ENCODE measurements at regions not wholly inside any gene's neighbourhood (a gene's known extent, or its start where the extent isn't known, plus 50 kb on each side); places are given as distances from the start of the nearest gene placed in this dataset.
"Not testable (repeated sequence)": the region's sequence is repeated elsewhere in the genome, so short reads cannot be mapped to it uniquely, and the experiment has no call there.

DNA sequence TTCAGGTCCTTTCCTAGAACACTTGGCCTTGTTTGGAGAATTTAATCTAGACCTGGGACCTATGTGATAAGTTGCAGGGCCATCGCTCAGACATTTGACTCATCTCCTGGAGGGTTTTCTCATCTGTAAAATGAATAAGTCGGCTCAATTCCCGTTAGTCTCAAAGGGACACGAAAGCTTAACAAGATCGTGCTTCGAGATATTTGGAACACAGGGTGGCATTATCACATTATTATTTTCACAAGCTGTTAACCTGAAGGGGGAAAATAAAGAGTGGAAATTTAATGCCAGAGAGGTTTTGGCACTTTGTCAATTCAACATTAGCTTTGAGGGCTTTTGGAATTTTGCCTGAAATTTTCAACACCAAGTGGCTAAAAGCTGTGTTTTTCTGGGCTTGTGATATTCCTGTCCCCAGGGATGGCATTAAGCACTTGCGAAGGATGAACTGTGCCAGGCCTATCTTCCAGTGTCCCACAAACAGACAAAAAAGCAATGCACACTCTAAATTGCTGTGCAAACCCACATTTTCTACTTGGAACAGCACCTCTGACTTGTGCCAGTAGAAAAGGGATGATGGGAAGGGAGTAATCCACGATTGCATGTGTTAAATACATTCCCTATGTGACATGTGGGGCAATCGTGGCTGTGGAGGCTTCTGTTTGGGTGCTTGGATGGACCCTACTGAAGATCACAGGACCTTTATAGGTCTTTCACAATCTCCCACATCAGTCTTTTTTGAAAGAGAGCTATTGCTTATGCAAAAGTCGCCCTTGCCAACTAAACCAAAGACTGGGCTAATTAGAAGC lies 478.7 kb downstream of the MFSD1 start:
- DNase-seq, result no peak

DNA sequence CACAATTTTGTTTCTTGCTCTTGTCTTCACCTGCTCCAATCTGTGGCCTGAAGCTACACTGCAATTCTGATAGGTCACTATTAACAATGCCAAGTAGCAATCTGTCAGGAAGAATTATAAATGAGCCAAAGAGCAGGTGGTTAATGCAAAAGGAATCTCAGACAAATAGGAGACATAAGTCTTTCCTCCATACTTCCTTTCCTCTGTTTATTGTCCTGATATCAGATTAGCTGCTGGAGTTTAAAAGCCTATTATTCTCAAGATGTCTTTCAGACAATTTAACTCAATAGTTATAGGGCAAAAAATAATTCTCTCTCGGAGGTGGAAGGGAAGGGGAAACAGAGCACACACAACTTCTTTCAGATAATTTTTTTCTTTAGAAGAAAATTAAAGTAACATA lies 491.6 kb downstream of the MFSD1 start:
- DNase-seq, result no peak

DNA sequence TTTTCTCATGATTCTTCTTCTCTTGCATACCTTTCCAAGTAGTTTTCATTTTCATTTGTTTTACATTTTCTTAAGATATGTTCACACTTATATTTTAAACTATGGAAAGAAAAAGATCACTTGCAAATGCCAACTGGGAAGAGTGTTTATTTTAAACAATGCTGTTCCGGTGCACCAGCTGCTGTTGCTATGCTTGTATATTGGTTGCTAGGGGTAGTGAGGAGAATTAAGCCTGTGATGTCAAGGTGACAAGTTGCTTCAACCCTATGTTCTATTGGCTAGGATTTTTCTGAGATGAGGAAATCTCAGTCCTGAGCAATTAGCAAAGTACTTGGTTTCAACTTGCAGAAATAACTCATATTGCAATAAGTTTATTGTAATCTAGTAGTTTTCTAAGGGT lies 500.1 kb downstream of the MFSD1 start:
- DNase-seq, result no peak

DNA sequence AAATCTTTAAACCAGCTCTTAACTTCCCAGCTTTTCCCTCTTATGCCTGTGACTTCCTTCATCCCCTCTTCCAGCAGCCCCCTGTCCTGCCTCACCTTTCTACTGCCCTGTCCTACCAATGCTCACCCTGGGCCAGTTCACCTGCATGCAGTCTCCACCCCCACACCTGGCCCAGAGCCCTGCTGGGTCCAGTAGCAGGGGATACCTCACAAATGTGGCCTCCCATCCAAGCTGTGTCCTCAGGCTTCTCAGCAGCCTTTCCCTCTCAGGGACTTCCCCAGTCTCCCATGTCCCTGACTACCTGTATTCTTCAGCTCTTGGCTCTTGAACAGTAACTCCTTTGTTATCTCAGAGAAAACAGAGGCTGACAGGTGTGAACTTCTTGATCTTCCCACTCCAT lies 503.2 kb downstream of the MFSD1 start:
- DNase-seq, result no peak

DNA sequence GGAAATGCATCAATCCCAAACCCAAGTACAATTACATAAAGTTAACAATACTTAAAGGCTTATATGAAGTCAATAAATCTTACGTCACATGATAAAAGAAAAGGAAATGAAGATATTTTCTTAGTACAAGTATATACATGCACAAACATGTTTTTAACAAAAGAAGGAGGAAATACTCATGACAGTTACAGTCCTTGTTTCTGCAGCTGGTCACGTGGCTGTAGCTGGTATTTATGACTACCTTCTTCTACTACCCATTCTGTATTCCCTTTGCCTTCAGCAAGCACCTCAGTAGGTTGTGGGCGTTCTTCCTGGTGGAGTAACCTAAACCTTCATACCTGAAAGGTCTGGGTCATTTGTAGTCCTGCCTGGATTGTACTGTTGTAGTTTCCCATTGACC lies 514.9 kb downstream of the MFSD1 start:
- DNase-seq, result not testable (repeated sequence)

DNA sequence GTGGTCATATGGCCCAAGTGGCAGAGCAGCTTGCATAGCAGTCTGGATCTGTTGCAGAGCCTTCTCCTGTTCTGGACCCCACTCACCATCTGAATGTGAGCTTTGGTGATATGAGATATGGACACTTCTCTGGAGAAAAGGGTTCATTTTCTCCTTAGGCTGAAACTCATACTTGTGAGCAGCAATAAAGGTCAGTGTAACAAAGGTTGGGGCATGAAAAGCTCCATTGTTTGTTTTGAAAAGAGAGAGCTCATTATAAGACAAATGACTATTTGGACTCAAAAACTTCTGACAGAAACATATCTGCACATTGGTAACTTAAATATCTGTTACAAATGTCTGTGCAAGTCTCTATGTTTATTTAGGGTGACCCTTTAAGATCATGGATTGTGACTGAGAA lies 517.3 kb downstream of the MFSD1 start:
- no peak for DNase-seq

DNA sequence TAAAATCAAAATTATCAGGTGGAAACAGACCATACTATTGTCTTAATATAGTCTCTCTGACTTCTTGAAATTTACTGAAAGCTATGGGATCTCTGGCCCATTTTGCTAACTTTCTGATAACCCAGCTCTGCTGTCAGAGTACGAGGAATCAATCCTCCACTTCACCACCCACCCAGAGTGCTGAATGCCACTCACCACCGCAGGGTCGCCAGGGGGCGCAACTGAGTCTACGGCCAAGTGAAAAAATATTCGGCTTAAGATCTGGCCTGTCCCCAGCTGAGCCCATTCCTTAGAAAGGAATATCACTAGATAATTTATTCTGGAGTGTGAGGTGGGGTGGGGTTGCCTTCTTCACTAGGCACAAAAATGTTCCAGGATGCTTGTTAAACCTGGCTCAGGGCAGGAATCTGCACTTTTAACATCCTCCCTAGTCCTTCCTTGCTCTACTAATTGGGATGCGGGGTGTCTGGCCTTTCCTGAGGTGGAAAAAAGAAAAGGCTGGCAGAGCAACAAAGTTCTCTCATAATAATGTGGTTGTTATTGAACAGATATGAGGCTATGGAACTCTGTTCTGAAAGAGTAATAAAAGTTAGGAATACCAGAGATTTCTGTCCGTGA lies 520.6 kb downstream of the MFSD1 start:
- DNase-seq, result no peak

DNA sequence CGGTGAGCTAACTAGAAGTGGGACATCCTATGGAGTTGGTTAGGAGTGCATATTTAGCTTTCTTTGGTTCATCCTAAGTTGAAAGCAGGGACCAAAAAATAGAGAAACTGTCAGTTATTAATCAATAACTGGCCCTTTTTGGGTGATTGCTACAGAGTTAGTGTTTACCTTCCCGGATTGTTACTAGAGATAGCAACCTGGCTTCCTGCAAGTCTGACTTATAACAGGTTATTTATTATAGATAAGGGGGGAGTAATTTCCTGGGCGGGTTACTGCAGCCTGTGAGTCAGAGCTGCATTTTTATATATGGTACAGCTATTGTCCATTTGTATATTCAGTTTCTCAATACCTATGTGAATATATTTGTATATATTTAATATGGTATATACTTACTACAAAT lies 522.0 kb downstream of the MFSD1 start:
- DNase-seq, result no peak

DNA sequence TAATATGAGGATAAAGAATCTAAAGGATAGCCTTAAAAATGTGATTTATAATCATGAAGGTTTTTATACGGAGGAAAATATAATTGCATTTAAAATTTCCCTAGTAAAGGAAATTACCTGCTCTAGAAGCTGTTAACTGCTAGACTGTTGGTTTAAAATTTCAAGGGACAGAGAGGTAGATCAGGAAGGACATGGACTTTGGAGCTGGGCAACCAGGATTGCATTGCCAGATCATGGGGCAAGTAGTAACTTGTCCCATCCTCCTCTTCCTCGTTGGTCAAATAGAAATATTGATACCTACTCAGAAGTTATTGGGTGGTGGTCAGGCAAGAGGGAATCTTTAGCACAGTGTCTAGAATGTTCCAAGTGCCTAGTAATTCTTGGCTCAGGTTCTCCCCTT lies 525.1 kb downstream of the MFSD1 start:
- no peak for DNase-seq

DNA sequence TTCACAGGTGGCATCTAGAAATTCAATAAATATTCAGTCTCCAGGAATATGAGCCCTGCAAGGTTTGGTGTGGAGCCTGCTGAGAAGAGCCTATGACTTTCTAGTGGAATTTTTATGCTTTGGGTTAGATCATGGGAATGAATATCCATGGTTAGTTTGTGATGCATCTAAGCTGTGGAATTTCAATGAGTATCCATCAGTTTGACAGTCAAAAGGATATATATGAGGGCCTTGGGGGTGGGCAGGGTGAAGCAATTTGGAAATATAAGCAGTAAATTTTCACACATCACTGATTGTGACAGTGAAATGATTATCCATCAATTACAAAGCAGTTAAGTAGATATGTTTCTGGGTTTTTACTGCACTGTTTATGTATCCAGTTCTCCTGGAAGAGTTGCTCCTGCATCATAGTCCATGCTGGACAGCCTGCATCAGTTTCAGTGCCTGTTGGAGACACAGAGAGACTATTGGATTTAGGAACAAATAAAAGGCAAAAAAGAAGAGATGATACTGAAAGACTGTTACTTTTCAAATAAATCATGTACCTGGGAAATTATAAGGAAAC lies 530.8 kb downstream of the MFSD1 start:
- DNase-seq, result no peak

DNA sequence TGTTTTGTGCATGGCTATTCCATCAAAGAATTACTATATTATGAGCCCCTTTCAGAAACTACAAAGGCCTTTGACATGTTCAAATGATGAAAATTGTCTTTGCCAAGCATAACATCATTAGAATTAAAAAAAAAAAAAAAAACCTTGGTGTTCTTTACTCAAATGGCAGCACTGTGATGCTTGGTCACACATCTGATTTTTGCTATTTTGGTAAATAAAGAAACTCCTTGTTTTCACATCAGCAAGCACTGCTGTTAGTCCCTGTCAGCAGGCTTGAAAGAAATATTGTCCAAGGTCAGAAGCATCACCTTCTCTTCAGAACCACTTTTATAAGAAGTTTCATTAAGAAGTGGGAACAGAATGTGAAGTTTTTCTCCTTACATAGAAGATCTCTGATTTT lies 537.3 kb downstream of the MFSD1 start:
- DNase-seq, result no peak

DNA sequence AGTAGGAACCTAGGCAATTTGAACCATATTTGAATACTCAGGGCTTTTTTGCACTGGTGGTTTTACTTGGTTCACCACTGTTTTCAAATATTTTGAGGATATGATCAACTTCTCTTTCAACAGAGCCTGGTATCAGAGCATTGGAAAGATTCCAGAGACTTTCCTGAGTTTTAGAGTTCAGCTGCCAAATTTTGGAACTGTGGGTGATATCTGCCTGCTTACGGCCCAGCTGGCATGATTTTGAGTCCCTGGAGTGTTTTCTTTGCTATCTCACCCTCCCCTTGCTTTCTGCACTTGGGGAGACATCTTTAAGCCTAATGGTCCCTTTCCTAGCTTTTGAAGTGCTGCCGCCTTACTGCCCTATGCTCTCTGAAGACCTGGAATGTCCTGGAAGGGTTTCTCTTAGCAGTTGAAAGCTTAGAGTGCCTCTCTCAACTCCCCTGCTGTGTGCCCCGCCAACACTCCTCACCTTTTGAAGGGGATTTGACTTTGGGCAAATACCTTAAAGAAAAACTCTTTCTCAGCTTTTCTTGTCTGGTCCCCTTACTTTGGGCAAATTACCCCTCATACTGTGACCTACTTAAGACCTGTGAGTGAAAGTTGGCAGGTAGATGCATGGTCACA lies 539.1 kb downstream of the MFSD1 start:
- no peak for DNase-seq

DNA sequence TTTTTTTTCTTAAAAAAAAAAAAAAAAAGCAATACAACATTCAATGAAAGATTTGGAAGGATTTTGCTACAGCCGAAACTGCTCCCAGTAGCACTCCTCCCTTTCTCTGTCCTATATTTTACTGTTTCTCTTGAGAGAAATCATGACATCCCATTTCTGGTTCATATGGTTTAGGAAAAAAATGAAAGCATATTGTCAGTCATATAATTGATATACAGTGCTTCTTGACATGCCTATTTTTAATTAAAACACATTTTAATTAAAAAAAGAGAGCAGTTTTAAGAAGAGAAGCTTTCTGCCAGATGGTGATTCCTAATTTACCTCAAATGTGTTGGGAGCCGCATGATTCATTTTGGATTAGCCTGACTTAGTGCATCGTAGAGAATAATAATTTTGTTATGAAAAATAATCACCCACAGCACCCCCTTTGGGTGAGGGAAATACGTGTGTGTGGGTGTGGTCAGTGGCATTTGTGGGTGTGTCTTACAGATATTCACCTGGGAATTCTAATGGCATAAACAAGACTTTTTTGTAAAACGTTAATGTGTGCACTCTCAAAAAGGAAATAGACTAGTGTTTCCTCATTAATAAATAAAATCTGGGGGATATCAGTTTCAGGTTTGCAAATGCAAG lies 544.5 kb downstream of the MFSD1 start:
- DNase-seq, result no peak

DNA sequence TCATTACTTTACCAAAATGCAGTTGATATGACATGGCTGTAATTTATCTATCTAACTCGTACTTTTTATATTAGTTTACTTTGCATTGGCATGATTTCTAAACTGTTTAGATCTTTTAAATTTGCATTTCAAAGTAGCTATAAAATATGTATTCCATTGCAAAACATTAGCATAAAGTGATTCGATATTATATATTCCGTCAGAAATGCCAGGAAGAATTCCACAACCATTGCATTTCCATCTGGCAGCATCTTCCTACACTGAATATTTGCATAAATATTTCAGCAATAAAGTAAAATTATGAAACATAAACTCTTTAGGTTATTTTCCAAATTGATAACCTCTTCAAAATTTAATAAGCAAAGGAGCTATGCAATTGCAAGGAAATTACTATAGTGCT lies 546.6 kb downstream of the MFSD1 start:
- DNase-seq, result no peak

DNA sequence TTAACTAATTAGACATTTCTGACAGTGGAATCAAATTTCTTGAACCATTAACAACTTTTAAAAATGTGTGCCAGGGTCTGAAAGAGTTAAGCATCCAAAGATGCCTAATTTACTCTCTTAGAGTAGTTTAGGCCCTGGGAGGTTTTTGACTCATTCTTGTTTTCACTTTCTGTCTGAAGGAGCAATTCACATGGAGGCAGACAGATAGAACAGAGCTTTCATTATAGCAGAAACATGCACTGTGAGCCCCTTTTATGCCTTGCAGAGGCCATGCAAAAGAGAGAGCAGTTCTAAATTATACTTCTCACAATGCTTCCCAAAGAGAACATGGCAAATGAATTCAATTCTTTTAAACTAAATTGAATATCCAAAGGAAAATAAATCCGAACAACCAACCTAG lies 554.8 kb downstream of the MFSD1 start:
- no peak for DNase-seq

DNA sequence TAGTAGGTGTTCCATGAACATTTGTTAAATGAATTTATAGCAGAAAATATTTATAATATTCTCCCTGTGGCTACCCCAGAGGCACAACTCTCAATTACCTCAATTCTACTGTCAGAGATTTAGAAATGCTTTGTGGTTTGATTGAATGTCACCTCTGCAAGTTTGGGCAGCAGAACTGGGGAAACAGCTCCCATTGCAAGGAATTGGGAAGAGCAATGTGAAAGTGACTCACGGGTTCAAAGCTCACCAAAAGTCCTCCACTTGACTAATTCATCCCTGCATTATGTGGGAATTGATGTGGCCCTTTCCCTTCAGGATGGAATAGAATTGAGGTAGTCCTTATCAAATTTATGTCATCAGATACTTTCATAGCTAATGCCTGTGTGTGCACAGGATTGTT lies 562.7 kb downstream of the MFSD1 start:
- DNase-seq, result no peak

DNA sequence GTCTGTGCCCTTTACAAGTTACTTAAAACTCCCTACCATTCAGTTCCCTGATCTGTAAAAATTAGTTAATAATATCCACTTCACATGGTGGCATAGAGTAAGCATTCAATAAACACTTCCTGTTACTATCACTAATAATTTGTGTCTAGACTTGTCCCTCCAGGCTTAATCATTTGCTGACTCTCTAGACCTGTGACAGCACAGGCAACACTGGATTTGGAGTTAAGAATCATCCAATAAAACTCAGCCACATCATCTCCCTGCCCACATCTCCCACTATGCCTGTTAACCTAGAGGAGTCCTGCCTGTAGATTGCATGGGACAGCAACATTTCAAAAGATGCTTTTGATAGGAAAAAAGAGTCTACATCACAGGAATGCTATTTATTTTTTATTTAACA lies 564.6 kb downstream of the MFSD1 start:
- no peak for DNase-seq

DNA sequence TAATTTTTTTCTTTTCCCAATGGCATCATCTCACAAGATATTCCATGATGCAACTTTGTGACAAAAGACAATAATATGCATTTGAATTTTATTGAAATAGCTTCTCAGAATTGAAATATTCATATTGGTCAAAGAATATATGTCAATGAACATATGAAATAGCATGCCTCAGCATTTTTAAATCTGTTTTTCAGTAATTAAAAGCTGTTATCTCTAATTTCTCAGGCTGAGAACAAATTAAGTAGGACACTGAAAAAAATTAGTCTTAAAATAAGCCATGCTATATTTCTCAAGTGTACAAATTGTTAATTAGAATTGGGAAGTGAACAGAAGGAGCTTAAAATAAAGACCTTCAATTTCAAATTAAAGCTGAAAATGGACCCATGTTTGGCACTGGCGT lies 570.1 kb downstream of the MFSD1 start:
- DNase-seq, result no peak

DNA sequence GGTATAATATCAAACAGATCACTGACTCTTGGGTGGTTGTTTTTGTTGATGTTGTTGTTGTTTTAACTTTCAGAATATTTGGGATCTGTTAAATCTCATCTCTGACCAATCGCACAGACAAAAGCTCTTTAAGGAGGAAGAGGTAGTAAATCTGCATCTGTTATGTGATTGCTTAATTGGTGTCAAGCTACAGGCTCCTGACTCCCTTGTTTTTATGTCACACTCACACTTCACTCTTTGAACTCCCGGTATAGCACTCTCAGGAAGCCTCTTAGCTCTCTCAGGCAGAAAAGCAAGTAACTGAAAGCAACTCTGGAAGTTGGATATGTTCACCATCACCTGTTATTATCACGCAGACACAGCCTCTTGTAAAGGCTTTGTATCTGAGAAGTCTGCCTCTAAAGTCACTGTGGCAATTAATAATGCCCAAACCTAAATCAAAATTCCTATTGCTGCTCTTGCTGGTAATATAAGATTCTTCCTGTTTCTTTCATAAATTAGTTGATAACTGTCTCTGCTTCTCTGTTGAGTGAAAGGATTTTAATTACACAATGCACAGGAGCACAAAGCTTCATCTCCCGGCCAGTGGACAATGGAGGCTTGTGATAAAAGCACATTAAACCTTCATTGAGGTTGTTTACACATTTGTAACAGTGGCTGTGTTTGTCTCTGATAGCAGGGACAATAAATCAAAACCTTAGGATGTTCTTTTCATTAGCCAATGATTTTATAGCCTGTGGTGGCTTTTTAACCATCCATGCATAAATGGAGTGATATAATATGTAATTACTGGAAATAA lies 576.7 kb downstream of the MFSD1 start:
- no peak for DNase-seq

DNA sequence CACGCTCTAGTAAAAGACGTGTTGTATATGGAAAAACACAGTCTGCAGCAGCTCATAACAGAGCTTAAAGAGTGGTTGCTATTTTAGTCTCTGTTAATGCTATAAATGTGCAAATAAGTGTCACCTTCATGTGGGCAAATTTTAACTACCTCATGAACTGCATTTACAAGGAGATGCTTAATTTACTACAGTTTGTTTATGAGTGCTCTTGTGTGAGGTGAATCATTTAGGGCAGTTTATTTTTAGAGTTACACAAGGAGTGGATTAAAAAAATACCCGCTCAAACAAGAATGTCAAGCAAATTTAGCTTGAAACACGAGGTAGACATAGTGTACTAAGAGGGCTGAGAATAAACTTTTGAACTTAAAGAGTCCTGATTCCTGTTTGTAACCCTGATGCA lies 579.0 kb downstream of the MFSD1 start:
- DNase-seq, result no peak

DNA sequence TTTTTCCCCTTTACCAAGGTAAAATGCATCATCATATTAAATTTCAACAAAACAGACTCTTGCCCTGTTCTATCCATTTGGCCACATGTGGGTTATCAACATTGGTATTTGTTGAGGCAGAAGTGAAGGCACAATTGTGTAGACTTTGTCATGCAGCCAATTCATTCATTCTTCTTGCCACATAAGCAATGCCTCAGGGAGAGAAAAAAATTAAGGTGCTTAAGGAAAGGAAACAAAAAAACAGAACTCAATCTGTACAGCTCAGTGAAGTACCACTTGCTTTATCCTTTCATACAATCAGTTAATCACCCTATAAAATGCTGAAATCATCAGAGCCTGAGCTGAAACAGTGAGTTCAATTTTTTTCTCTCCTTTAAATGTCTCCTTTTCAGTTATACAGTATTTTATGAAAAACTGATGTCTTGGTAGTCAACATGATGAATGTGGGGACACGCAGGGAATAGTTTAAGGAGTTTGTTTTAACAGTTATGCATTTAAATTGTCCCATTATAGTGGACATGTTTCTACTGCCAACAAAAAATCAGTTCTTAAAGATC lies 588.9 kb downstream of the MFSD1 start:
- no peak for DNase-seq

DNA sequence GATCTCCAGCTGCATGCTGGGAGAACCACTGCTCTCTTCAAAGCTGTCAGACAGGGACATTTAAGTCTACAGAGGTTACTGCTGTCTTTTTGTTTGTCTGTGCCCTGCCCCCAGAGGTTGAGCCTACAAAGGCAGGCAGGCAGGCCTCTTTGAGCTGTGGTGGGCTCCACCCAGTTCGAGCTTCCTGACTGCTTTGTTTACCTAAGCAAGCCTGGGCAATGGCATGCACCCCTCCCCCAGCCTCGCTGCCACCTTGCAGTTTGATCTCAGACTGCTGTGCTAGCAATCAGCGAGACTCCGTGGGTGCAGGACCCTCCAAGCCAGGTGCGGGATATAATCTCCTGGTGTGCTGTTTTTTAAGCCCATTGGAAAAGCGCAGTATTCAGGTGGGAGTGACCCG lies 591.0 kb upstream of the IL12A start:
- not testable (repeated sequence) for DNase-seq
